ENCODE measurements at regions not wholly inside any gene's neighbourhood (a gene's known extent, or its start where the extent isn't known, plus 50 kb on each side); places are given as distances from the start of the nearest gene placed in this dataset.

GRCh38 chr2:81675641-81676040 lies 1371.1 kb upstream of the LRRTM1 start:
- H3K4me3 Mint-ChIP-seq, result no peak overlapping the region
- H3K27me3 Mint-ChIP-seq, result no peaks in the 10 kb centered on the region
- H3K36me3 Mint-ChIP-seq (ENCODE audit: insufficient read depth), result no peaks in the 10 kb centered on the region
- no peaks in the 10 kb centered on the region for H3K4me1 Mint-ChIP-seq
- H3K9me3 Mint-ChIP-seq, result peaks cover 13% of the 10 kb centered on the region
- ATAC-seq (replicated peaks; ENCODE audit: extremely low read depth, poor library complexity, severe bottlenecking), result no peak
- DNase-seq (ENCODE audit: low spot score in 2 of 2), result no peak
- no peak overlapping the region for H3K27ac Mint-ChIP-seq (ENCODE audit: low read depth)

DNA sequence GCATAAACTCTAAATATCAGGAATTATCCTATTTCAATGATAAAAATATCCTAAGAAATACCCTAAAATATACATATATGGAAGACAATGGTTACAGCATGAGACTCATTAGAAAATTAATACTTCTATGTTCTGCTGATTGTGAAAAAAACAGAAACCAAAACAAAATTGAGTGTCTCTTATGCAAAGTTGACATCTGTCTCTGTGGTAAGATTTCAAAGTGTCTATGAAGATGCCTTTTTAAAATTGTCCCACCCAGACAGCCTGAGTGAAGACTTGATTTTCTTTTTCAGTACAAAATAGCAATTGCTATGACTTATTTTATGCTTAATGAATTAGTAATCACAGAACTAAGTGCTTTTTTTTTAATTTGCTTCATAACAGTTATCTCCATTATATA lies 1368.4 kb upstream of the LRRTM1 start:
- H3K4me1 Mint-ChIP-seq, result no peaks in the 10 kb centered on the region
- H3K36me3 Mint-ChIP-seq (ENCODE audit: insufficient read depth), result no peaks in the 10 kb centered on the region
- ATAC-seq (replicated peaks; ENCODE audit: extremely low read depth, poor library complexity, severe bottlenecking) (no peak), DNase-seq (ENCODE audit: low spot score in 2 of 2) (no peak)
- H3K9me3 Mint-ChIP-seq, result peaks cover 13% of the 10 kb centered on the region
- H3K4me3 Mint-ChIP-seq, result no peak overlapping the region
- no peaks in the 10 kb centered on the region for H3K27me3 Mint-ChIP-seq
- no peak overlapping the region for H3K27ac Mint-ChIP-seq (ENCODE audit: low read depth)

DNA sequence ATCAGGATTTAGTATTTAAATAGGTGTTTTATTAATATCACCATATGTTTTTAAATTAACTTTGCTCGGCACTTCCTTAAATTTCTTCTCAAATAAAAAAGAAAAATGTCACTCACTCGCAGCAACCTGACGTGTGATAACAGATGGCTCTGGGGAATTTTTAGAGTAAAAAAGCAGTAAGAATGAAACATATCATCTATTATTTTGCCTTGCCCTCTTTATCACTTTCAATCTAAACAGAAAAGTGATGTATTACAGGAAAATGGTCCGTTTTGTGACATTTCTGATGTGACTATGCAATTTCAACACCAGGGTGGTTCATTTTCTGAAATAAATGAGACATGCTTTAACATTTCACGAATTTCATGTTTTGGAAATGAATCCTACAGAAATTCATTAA lies 1368.0 kb upstream of the LRRTM1 start:
- H3K9me3 Mint-ChIP-seq, result peaks cover 13% of the 10 kb centered on the region
- H3K27ac Mint-ChIP-seq (ENCODE audit: low read depth), result no peak overlapping the region
- H3K4me1 Mint-ChIP-seq, result no peaks in the 10 kb centered on the region
- no peaks in the 10 kb centered on the region for H3K27me3 Mint-ChIP-seq
- no peak overlapping the region for H3K4me3 Mint-ChIP-seq
- ATAC-seq (replicated peaks; ENCODE audit: extremely low read depth, poor library complexity, severe bottlenecking) (no peak), DNase-seq (ENCODE audit: low spot score in 2 of 2) (no peak)
- no peaks in the 10 kb centered on the region for H3K36me3 Mint-ChIP-seq (ENCODE audit: insufficient read depth)

DNA sequence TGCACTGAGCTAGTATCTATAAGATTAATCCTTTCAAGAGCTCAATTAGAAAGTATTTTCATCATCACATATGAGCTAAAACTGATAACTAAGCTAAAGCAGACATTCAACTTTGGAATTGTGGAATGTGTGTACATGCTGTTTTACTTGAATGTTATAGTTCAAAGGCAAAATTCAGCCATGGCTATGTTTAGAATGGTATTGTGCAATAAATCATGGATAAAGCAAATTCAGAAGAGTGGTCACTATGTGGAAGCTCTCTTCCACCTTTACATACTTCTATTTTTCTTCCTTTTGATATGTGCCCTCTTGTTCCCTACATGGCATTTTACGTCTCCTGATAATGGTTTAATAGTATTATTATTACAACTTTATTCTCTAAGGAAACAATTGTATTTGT lies 1366.3 kb upstream of the LRRTM1 start:
- H3K9me3 Mint-ChIP-seq, result peaks cover 13% of the 10 kb centered on the region
- H3K27me3 Mint-ChIP-seq, result no peaks in the 10 kb centered on the region
- no peaks in the 10 kb centered on the region for H3K4me1 Mint-ChIP-seq
- no peaks in the 10 kb centered on the region for H3K36me3 Mint-ChIP-seq (ENCODE audit: insufficient read depth)
- no peak overlapping the region for H3K4me3 Mint-ChIP-seq
- ATAC-seq (replicated peaks; ENCODE audit: extremely low read depth, poor library complexity, severe bottlenecking) (no peak), DNase-seq (ENCODE audit: low spot score in 2 of 2) (no peak)
- no peak overlapping the region for H3K27ac Mint-ChIP-seq (ENCODE audit: low read depth)

DNA sequence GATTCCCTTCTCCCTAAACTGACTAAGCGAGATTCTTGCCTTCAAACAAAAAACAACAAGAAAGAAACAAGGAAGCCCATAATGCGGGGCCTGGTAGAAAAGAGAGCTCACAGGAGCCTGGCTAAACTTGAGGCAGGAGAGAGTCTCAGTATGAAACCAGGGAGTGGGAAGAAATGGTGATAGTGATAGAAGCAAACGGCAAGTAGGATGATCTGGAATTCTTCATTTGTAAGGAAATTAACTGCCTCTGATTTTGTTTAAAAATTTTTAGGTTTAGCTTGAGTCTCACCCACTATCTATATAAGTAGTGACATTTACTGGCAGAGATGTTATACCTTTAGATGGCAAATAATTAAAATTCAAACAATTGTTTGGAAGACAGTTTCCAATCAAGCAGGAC lies 1356.5 kb upstream of the LRRTM1 start:
- Mint-ChIP-seq H3K4me1 (no peaks in the 10 kb centered on the region), H3K4me3 (no peak overlapping the region), H3K9me3 (peaks cover 33% of the 10 kb centered on the region), H3K27me3 (no peaks in the 10 kb centered on the region), H3K27ac (ENCODE audit: low read depth) (no peak overlapping the region), H3K36me3 (ENCODE audit: insufficient read depth) (no peaks in the 10 kb centered on the region)
- no peak for ATAC-seq (replicated peaks; ENCODE audit: extremely low read depth, poor library complexity, severe bottlenecking)
- DNase-seq (ENCODE audit: low spot score in 2 of 2), result no peak

GRCh38 chr2:81658227-81658626 lies 1353.7 kb upstream of the LRRTM1 start:
- Mint-ChIP-seq H3K36me3 (ENCODE audit: insufficient read depth) (no peaks in the 10 kb centered on the region), H3K4me1 (no peaks in the 10 kb centered on the region), H3K27ac (ENCODE audit: low read depth) (no peak overlapping the region), H3K9me3 (peaks cover 27% of the 10 kb centered on the region), H3K4me3 (no peak overlapping the region), H3K27me3 (no peaks in the 10 kb centered on the region)
- ATAC-seq (replicated peaks; ENCODE audit: extremely low read depth, poor library complexity, severe bottlenecking) (no peak), DNase-seq (ENCODE audit: low spot score in 2 of 2) (no peak)

DNA sequence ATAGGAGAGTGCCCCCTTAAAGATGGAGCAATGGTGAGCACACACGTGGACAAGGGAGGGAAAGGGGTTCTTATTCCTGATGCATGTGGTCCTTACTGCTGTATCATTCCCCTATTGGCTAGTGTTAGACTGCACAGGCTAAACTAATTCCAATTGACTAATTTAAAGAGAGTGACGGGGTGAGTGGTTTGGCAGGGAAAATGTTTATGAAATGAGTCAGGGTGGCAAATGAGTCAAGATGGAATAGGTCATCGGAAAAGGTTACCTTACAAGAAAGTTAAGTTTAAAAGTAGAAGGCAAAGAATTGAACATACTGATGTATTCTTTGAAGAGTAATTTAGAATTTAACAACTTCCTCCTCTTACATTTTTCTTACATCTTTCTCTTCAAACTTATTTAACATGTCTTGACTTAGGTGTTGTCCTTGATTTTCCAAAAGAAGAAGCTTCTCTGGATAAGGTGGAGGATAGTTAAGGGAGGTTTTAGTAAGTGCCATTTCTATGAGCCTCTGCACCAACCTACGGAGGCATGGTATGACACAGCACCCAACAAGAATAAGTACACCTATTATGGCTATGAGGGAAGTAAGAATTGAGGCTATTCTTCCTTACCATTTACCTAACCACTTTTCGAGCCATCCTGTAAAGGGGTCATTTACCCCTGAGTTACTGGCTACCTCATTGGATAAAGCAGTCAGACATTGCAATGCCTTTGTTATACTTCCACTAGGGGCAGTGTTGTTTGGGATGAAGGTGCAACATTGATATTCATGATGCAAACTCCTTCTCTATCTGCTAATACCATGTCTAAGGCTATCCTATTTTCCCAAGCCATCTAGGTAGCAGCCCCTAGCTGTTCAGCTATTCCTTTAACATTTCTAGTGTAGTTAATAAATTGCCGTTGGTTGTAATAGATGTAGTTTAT lies 1345.8 kb upstream of the LRRTM1 start:
- Mint-ChIP-seq H3K4me3 (no peak overlapping the region), H3K27me3 (no peaks in the 10 kb centered on the region), H3K4me1 (no peaks in the 10 kb centered on the region), H3K9me3 (peaks cover 33% of the 10 kb centered on the region), H3K27ac (ENCODE audit: low read depth) (no peak overlapping the region), H3K36me3 (ENCODE audit: insufficient read depth) (no peaks in the 10 kb centered on the region)
- DNase-seq (ENCODE audit: low spot score in 2 of 2) (no peak), ATAC-seq (replicated peaks; ENCODE audit: extremely low read depth, poor library complexity, severe bottlenecking) (no peak)

- no peak for ATAC-seq (replicated peaks; ENCODE audit: extremely low read depth, poor library complexity, severe bottlenecking)
- Mint-ChIP-seq H3K36me3 (ENCODE audit: insufficient read depth) (no peaks in the 10 kb centered on the region), H3K27me3 (no peaks in the 10 kb centered on the region), H3K9me3 (peaks cover 29% of the 10 kb centered on the region), H3K4me1 (no peaks in the 10 kb centered on the region), H3K27ac (ENCODE audit: low read depth) (no peak overlapping the region), H3K4me3 (no peak overlapping the region)
- DNase-seq (ENCODE audit: low spot score in 2 of 2), result no peak
Observed at GRCh38 chr2:81648806-81649205, 1344.3 kb upstream of the LRRTM1 start.

DNA sequence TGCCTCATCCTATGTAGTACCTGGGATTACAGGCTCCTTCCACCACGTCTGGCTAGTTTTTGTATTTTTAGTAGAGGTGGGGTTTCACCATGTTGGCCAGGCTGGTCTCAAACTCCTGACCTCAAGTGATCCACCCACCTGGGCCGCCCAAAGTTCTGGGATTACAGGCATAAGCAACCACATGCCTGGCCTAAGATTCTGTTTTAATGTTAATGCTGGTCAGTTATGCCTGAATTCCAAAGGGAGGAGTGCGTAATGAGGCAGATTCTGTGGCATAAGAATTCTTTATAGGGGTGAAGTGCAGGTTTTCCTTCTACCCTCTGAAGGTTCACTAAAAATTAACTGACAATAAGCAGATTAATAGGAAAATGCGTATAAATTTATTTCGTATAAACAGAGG lies 1343.8 kb upstream of the LRRTM1 start:
- Mint-ChIP-seq H3K27ac (ENCODE audit: low read depth) (no peak overlapping the region), H3K4me1 (no peaks in the 10 kb centered on the region), H3K4me3 (no peak overlapping the region), H3K27me3 (no peaks in the 10 kb centered on the region), H3K36me3 (ENCODE audit: insufficient read depth) (no peaks in the 10 kb centered on the region), H3K9me3 (peaks cover 29% of the 10 kb centered on the region)
- no peak for DNase-seq (ENCODE audit: low spot score in 2 of 2)
- ATAC-seq (replicated peaks; ENCODE audit: extremely low read depth, poor library complexity, severe bottlenecking), result no peak

- Mint-ChIP-seq H3K27me3 (no peaks in the 10 kb centered on the region), H3K36me3 (ENCODE audit: insufficient read depth) (no peaks in the 10 kb centered on the region)
Observed at GRCh38 chr2:81647715-81648230, 1343.2 kb upstream of the LRRTM1 start.

GRCh38 chr2:81645745-81646301 lies 1341.3 kb upstream of the LRRTM1 start:
- DNase-seq (ENCODE audit: low spot score in 2 of 2) (no peak), ATAC-seq (replicated peaks; ENCODE audit: extremely low read depth, poor library complexity, severe bottlenecking) (no peak)
- Mint-ChIP-seq H3K36me3 (ENCODE audit: insufficient read depth) (no peaks in the 10 kb centered on the region), H3K27me3 (no peaks in the 10 kb centered on the region), H3K9me3 (peaks cover 12% of the 10 kb centered on the region), H3K4me1 (no peaks in the 10 kb centered on the region), H3K4me3 (no peak overlapping the region), H3K27ac (ENCODE audit: low read depth) (no peak overlapping the region)

More at GRCh38 chr2:81647715-81648230, 1343.2 kb upstream of the LRRTM1 start:
- DNase-seq (ENCODE audit: low spot score in 2 of 2) (no peak), ATAC-seq (replicated peaks; ENCODE audit: extremely low read depth, poor library complexity, severe bottlenecking) (no peak)
- Mint-ChIP-seq H3K9me3 (peaks cover 27% of the 10 kb centered on the region), H3K4me3 (no peak overlapping the region), H3K27ac (ENCODE audit: low read depth) (no peak overlapping the region), H3K4me1 (no peaks in the 10 kb centered on the region)

DNA sequence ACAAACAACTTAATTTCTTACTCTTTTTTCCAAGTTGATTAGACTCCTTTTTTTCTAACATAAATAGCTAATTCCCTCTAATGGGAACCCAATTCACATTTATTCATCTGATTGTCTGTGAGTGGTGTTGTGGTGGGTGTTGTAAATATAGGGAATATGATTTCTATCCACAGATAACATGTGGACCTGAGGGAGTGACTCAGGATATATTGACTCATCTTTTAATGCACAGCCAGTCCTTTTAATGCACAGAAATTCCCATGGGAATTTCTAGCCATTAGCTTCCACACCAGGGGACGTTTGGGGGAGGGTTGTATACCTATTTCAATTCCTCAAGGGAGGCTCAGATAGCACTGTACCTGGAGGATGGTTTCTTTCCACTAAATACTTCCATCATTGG lies 1339.6 kb upstream of the LRRTM1 start:
- Mint-ChIP-seq H3K9me3 (peaks cover 8% of the 10 kb centered on the region), H3K27ac (ENCODE audit: low read depth) (no peak overlapping the region), H3K4me1 (no peaks in the 10 kb centered on the region), H3K4me3 (no peak overlapping the region), H3K27me3 (no peaks in the 10 kb centered on the region), H3K36me3 (ENCODE audit: insufficient read depth) (no peaks in the 10 kb centered on the region)
- no peak for ATAC-seq (replicated peaks; ENCODE audit: extremely low read depth, poor library complexity, severe bottlenecking)
- DNase-seq (ENCODE audit: low spot score in 2 of 2), result no peak

DNA sequence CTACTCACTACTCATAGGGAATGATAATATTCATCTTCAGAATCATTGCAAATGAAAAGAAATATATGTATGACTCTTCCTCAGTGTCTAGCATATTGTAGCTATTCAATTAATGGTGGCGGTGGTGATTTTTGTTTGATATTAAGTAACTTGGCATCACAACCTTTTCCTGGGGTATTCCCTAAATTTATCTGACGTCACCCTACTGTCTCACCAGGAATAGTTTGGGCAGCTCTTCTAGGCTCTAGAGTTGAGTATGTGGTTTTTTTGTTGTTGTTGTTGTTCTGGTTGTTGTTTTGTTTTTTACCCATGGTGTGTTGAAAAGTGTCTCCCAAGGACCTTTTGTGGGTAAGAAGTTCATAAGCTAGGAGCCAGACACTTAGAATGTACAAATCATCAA lies 1320.3 kb upstream of the LRRTM1 start:
- Mint-ChIP-seq H3K27me3 (no peaks in the 10 kb centered on the region), H3K4me1 (no peaks in the 10 kb centered on the region), H3K36me3 (ENCODE audit: insufficient read depth) (no peaks in the 10 kb centered on the region), H3K4me3 (no peak overlapping the region), H3K27ac (ENCODE audit: low read depth) (no peak overlapping the region), H3K9me3 (peaks cover 25% of the 10 kb centered on the region)
- no peak for ATAC-seq (replicated peaks; ENCODE audit: extremely low read depth, poor library complexity, severe bottlenecking)
- DNase-seq (ENCODE audit: low spot score in 2 of 2), result no peak

Data from central memory CD8-positive, alpha-beta T cell (primary cell).